GM20431 (cell line): ENCODE measurements at regions not wholly inside any gene's neighbourhood (a gene's known extent, or its start where the extent isn't known, plus 50 kb on each side); places are given as distances from the start of the nearest gene placed in this dataset.

Experiments
- in situ Hi-C: fragments of 300-500 bp; cut with MseI, MboI; formaldehyde crosslinking; loops from one replicate; pipeline ENCODE4 v1.15.0; 2020; ENCODE audit warnings: low sequenced_read_pairs; ENCODE audit not compliant: unreplicated experiment

DNA sequence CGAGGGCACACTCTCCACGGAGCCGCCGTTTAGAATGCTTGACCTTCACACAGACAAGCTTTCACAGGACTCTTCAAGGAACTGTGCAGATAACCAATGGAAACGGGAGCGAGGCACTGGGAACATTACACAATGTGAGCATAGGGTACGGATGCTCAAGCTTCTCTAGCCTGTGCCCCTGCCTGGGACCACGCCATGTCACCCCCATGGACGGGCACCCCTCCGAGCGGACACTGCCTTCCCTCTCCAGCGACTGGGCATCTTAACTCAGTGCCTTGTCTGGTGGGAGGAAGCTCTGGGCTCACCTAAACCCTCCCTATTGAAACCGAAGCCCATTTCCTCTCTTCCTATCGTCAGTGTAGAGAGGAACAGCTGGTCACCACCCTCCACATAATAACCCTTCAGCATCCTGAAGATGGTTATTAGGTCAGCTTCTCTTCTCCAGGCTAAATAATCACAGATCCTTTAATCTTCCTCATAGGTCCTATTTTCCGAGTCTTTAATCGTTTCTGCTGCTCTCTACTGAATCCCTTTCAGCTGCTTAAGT lies 626.7 kb downstream of the GALR1 start:
- in situ Hi-C loops, result no loop called here

- in situ Hi-C loops, result no loop called here
These were observed 630.2 kb downstream of the GALR1 start for GRCh38 chr18:77879829-77880228.

- in situ Hi-C loops, result no loop called here
These were observed 634.8 kb downstream of the GALR1 start for GRCh38 chr18:77884454-77884853.

DNA sequence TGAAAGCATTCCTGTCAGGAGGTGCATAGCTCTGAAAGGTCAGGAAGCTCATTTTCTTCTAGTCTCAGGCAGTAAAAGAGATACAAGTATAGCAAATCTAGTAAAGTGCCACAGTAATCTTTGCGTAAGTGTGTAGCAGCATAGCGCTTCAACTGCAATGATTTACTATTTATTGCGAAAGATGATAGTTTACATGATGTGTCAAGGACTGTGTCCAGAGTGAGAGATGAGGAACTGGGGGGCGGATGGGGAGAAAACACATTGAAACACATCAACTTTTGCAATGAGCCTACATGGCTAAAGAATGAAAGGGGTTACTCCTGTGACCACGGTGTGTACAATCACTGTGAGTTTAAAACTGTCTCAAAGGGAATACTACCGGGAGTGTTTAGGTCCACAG lies 644.4 kb downstream of the GALR1 start:
- in situ Hi-C loops, result no loop called here

- in situ Hi-C loops, result no loop called here
These were observed 645.6 kb downstream of the GALR1 start for GRCh38 chr18:77895250-77895649.

GRCh38 chr18:77896586-77897252 lies 647.1 kb downstream of the GALR1 start:
- in situ Hi-C loops, result no loop called here

- in situ Hi-C loops, result no loop called here
These were observed 648.0 kb downstream of the GALR1 start for GRCh38 chr18:77897606-77898005.

GRCh38 chr18:77899972-77900754 lies 650.5 kb downstream of the GALR1 start:
- in situ Hi-C loops, result no loop called here

DNA sequence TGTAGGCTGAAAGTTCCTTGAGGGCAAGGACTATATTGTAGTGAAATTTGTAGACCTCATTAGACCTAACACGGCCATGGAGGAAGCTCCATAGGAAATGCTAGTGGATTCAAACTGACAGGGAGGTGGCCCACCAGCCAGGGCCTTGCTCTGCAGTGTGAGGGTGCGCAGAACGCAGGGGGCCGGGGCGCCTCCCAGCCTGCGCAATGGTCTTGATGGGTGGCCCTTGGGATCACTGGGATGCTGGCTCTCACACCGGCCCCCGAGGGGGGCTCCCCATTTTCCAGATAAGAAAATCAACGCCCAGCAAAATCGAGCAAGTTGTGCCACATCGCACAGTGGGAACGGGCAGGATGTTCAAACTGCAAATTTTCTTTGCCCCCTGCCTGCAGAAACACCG lies 655.4 kb downstream of the GALR1 start:
- in situ Hi-C loops, result no loop called here

GRCh38 chr18:77905449-77906055 lies 655.9 kb downstream of the GALR1 start:
- in situ Hi-C loops, result no loop called here

- in situ Hi-C loops, result no loop called here
These were observed 656.6 kb downstream of the GALR1 start for GRCh38 chr18:77906103-77906892.

DNA sequence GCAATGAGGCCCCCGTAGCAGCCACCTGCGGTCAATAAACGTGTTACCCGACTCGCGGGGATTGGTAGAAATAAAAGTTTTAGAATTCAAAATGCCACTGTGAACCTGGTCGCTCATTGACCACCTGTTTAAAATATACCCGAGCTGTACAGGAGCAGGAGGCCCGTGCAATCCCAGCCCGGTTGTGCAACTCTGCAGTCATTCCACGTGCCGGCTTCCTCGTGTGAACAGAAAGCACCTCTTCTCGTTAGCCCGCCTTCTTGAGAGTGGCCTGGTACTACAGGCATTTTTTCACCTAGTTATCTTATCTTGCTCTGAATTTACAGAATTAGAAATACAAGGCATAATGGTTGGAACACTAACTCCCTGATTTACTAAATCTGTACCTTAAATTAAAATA lies 660.7 kb downstream of the GALR1 start:
- in situ Hi-C loops, result no loop called here

DNA sequence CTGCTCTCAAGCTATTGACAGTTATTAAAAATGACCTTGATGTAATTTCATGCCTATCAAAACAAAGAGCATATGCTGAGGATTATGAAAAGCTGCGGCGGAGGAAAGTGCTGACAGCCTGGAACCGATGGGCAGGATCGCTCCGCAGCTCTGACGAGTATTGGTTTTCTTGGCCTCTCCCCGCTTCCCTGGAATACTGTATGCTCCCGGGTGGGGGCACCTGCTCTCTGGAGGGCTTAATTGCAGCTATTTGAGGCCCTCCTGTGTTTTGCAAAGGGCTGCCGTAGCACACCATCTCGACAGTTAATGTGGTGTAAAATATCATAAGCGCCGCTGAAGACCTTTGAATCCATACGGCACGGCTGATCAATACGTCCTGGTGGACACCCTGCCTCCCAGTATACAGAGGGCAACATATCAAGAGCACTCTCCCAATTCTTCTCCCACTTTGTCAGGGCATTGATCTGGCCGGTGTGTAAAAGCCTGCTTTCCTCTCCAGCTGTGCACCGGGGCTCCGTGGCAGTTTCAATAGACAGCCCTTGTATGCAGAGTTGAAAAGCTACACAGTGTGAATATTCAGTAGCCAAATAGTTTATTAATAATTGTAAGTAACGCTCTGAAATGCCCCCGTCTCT lies 662.4 kb downstream of the GALR1 start:
- in situ Hi-C loops, result no loop called here

- in situ Hi-C loops, result no loop called here
These were observed 669.1 kb downstream of the GALR1 start for GRCh38 chr18:77918730-77919129.

GRCh38 chr18:77919923-77920322 lies 670.3 kb downstream of the GALR1 start:
- in situ Hi-C loops, result no loop called here

GRCh38 chr18:77935342-77935741 lies 685.7 kb downstream of the GALR1 start:
- in situ Hi-C loops, result no loop called here

DNA sequence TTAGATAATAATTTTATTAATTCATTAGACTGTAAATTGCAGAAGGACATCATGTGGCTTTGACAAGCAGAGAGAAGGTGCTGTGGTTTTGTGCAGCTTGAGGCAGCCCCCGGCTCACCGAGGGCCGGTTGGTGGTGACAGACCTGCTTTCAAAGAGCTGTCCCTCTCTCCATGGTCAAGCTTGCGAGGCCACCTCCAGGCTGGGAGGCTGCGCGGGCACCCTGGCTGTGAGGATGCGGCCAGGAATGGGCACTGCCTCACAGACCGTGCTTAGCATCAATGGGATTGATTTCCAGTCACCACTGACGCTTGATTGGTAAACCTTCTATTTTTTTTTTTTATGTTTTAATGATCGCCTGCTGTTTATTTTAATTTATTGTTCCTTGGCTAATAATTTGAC lies 690.9 kb downstream of the GALR1 start:
- in situ Hi-C loops, result no loop called here

DNA sequence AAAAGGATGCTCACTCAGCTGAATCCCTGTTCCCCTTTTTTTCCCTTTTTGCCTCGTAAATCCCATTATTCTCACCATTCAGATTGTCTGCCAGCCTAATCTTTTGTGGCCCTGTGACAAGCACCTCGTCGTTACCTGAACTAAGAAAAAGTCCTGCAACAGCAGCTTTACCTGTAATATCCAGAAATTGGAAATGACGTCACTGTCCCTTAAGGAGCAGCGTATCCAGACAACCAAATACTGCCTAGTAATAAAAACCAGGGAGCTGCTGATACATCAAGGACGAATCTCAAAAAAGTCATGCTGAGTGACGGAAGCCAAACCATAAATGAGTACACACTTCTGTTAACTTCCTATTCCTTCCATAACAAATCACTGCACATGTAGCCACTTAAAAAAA lies 694.9 kb downstream of the GALR1 start:
- in situ Hi-C loops, result no loop called here

DNA sequence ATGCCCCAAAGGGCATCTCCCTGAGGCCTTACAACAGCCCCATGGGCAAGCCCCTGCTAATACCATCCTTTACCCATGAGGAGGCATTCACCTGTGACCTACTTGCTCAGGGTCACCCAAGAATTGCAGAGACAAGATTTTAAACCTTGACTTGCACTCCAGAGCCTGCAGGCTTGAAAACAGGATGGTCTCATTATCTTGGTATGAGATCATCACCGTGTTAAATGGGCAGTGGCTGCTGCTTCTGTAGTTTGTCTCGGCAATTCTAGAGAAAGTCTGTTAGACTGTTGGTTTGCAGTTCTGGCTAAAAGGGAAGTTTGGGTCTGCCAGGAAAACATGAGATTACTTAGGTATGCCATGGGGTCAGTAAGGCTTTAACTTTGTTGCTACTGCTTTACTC lies 698.9 kb downstream of the GALR1 start:
- in situ Hi-C loops, result no loop called here
